Spleen (tissue), 7 donors: ENCODE measurements at regions not wholly inside any gene's neighbourhood (a gene's known extent, or its start where the extent isn't known, plus 50 kb on each side); places are given as distances from the start of the nearest gene placed in this dataset.

ENCODE experiments used
- CTCF ChIP-seq, 11 experiments: fragments of 200-600 bp in 7 of 11; fragments of 450-650 bp in 4 of 11; sonication (generic) in 4 of 11; IDR thresholded peaks in 8 of 11; conservative IDR thresholded peaks in 3 of 11; 1 replicate in 7 of 11; 2 replicates in 4 of 11; pipeline versions ENCODE4 v1.4.0 to v1.8.0; 2016 to 2021; ENCODE audit warnings: antibody characterized with exemption in 11 of 11, inconsistent platforms in 4 of 11, mild to moderate bottlenecking in 1 of 11
- POLR2A ChIP-seq, 3 donors: fragments of 450-650 bp; IDR thresholded peaks; one replicate each; pipeline ENCODE4 v1.5.1; 2017; ENCODE audit warnings: antibody characterized with exemption in 3 of 3, mild to moderate bottlenecking in 1 of 3
- donor health status: DM: no; HTN: no; CAD: no; lungs with moderate emphysema.
- donor health status: DM: no; HTN: no; CAD: no.
- donor health status: DM: no; HTN: no; CAD: no.

GRCh38 chr2:5589183-5589582, 103.0 kb upstream of the SOX11 start:
- TF ChIP-seq CTCF (IDR thresholded peaks at IDR 0.05 in 8 of 11, conservative IDR thresholded peaks at IDR 0.05 in 3 of 11) (no peak), POLR2A (IDR thresholded peaks at IDR 0.05) (no peak)
